22Rv1 (cell line): ENCODE measurements at regions not wholly inside any gene's neighbourhood (a gene's known extent, or its start where the extent isn't known, plus 50 kb on each side); places are given as distances from the start of the nearest gene placed in this dataset.

Source experiments
- CTCF ChIP-seq: fragments of 450-650 bp; IDR thresholded peaks from 2 replicates; pipeline ENCODE4 v1.5.1; 2017; ENCODE audit warnings: mild to moderate bottlenecking
- ZFX ChIP-seq: fragments of 450-650 bp; IDR thresholded peaks from 2 replicates; pipeline ENCODE4 v1.6.1; 2017; ENCODE audit warnings: antibody characterized with exemption, borderline replicate concordance

DNA sequence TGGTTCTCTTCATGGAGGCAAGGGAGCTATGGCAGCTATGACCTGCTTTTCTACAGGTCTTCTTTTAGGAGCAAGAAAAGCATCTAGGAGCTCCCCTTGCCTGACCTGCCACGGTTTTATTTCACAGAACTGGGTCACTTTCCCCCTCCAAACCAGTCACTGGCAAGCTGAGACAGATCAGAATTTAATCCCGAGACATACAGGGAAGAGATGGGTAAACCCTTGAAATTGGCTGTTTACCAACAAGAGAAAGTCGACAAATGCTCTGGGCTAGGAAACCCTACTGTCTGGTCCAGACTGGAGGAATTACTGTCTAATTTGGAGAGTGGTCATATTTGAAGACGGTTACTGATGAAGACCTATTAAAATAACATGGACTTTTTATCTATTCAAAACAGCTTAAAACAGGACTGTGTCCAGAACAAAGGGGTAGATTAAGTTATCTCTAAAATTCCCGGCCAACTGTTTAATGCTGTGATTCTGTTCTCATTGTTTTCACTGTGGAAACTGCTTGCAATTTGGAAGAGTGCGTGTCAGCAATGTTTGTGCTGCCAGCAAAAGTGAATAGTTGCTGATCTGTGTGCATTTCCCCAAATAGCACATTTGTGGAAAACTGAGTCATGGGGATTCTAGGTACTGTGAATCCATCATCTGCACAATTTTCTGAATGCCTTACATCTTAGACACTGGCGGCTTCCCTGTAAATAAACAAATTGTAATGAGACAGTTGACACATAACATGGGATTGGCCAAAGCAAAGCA, 73.4 kb upstream of the EEA1 start:
- TF ChIP-seq CTCF, result no peak
- no peak for TF ChIP-seq ZFX
